ENCODE measurements at regions not wholly inside any gene's neighbourhood (a gene's known extent, or its start where the extent isn't known, plus 50 kb on each side); places are given as distances from the start of the nearest gene placed in this dataset.

DNA sequence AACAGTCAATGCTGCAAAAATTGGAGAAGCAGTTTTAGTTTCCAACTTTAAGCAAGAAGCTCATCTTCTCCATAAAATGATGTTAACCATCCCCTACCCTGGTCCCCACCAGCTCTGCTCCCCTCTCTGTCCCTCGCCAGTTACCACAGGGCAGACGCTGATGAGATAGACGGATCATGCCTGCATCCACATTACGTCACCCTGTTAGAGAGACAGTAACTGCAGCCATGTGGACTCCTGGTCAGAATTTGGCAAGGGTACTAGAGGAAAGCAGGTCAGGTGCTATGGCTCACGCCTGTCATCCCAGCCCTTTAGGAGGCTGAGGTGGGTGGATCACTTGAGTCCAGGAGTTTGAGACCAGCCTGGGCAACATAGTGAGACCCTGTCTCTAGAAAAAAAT, 81.9 kb upstream of the FZD8 start:
- H4K20me1 ChIP-seq (ENCODE audit: control insufficient read depth, insufficient read depth): no peaks in the 10 kb centered on the region
- no peak for FAIRE-seq

More for the DNA sequence above, 81.9 kb upstream of the FZD8 start:
- ChIA-PET CTCF (interaction anchor here (0.7 kb wide), 1 partner anchor 439 kb away, joined by 3 read pairs; no protein-coding TSS in a partner anchor), SMC1A (ENCODE audit: uncharacterized antibody, unreplicated experiment) (no interaction called here), RAD21 (ENCODE audit: unreplicated experiment) (no interaction called here), POLR2A (no interaction called here)
- H3K79me2 ChIP-seq (ENCODE audit: control insufficient read depth, insufficient read depth, low read length): no peaks in the 10 kb centered on the region
- no peak for TF ChIP-seq RFX5 (IDR thresholded peaks at IDR 0.05; ENCODE audit: low read depth, low read length)
- TF ChIP-seq, protein P1, sequence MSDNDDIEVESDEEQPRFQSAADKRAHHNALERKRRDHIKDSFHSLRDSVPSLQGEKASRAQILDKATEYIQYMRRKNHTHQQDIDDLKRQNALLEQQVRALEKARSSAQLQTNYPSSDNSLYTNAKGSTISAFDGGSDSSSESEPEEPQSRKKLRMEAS (IDR thresholded peaks at IDR 0.05; ENCODE audit: low read depth, low read length): no peak
- TF ChIP-seq NR2C1 (IDR thresholded peaks at IDR 0.05): no peak
- TF ChIP-seq ZNF24 (IDR thresholded peaks at IDR 0.05): no peak
- TF ChIP-seq SIX5 (IDR thresholded peaks at IDR 0.05; ENCODE audit: low read depth, low read length, severe bottlenecking): no peak
- no peak for TF ChIP-seq REST (IDR thresholded peaks at IDR 0.05; ENCODE audit: low read depth, low read length)
- TF ChIP-seq SIN3A (IDR thresholded peaks at IDR 0.05; ENCODE audit: low read depth, low read length): no peak
- no peak for TF ChIP-seq NR2C2 (IDR thresholded peaks at IDR 0.05; ENCODE audit: borderline replicate concordance, control insufficient read depth, insufficient read length, low read depth)
- no peak for TF ChIP-seq MEF2A (IDR thresholded peaks at IDR 0.05; ENCODE audit: insufficient read depth, low read depth, low read length)
- TF ChIP-seq SREBF2 (IDR thresholded peaks at IDR 0.05; ENCODE audit: low read length): no peak
- TF ChIP-seq RB1 (IDR thresholded peaks at IDR 0.05; ENCODE audit: borderline replicate concordance): no peak
- no peak for TF ChIP-seq SMARCA5 (IDR thresholded peaks at IDR 0.05)
- no peak for TF ChIP-seq FOXM1 (IDR thresholded peaks at IDR 0.05; ENCODE audit: low read depth, low read length)
- TF ChIP-seq ZNF207 (IDR thresholded peaks at IDR 0.05; ENCODE audit: borderline replicate concordance): no peak
- H3K9ac ChIP-seq (ENCODE audit: control insufficient read depth, insufficient read depth, low read length): no peak overlapping the region
- DNase-seq (ENCODE audit: low read depth, low spot score): no peak
- ATAC-seq: no peak
- H2AFZ ChIP-seq (ENCODE audit: control insufficient read depth, low read depth, low read length): no peak overlapping the region
- intact Hi-C loops (cut with micrococcal nuclease; ENCODE audit: unreplicated experiment) (no loop called here), in situ Hi-C loops (cut with MboI) (no loop called here)
- no peaks in the 10 kb centered on the region for H3K4me1 ChIP-seq (ENCODE audit: control insufficient read depth, insufficient read depth, low read length)
- H3K4me2 ChIP-seq (ENCODE audit: control insufficient read depth, insufficient read depth): no peak overlapping the region
- H3K36me3 ChIP-seq (ENCODE audit: control insufficient read depth in 2 of 2, insufficient read depth in 2 of 2, low read length in 1 of 2): no peaks in the 10 kb centered on the region
- WGBS (ENCODE audit: insufficient coverage, insufficient replicate concordance, low lambda C conversion rate, missing lambda C conversion rate): 24% methylated on average over 5 of the region's 5 CpGs
- BruUV-seq (replicated peaks): no TSS peak
- H3K27me3 ChIP-seq (replicated peaks in 1 of 2; ENCODE audit: control insufficient read depth in 2 of 2, insufficient read depth in 2 of 2, low read length in 1 of 2): no peaks in the 10 kb centered on the region
- no peaks in the 10 kb centered on the region for H3K9me3 ChIP-seq (replicated peaks; ENCODE audit: control insufficient read depth, insufficient read depth, low read length)
- H3K27ac ChIP-seq (ENCODE audit: control insufficient read depth, insufficient read depth): no peak overlapping the region
- H3K4me3 ChIP-seq: no peak overlapping the region
